ENCODE measurements at regions not wholly inside any gene's neighbourhood (a gene's known extent, or its start where the extent isn't known, plus 50 kb on each side); places are given as distances from the start of the nearest gene placed in this dataset.

DNA sequence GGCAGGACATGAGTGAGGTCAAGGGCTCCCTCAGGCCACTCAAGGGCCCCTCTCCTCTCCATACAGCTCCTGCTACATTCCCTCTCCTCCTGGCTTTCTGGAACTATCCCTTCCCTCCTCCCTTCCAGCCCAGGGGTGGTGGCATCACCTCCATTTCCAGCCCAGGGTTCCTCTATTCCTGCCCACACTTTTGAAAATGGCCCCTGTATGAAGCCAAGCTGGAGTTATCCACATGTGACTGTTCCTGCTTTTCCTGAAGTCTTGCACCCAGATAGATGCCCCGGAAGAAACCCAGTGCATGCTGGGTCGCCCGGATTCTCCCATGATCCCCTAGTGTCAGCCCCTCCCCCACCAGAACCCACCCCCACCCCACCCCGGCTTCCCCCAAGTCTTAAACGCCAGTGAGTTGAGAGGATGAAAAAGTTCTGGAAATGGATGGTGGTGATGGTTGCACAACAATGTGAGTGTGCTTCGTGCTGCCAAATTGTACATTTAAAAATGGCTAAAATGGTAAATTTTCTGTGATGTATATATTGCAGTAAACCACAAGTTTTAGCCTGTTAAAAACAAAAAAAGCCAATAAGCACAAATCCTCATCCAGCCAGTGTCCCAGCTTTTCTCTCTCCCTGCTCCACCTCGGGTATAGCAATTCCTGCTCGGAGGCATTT, 136.9 kb downstream of the SCARB1 start:
- DNase-seq: no peak

DNA sequence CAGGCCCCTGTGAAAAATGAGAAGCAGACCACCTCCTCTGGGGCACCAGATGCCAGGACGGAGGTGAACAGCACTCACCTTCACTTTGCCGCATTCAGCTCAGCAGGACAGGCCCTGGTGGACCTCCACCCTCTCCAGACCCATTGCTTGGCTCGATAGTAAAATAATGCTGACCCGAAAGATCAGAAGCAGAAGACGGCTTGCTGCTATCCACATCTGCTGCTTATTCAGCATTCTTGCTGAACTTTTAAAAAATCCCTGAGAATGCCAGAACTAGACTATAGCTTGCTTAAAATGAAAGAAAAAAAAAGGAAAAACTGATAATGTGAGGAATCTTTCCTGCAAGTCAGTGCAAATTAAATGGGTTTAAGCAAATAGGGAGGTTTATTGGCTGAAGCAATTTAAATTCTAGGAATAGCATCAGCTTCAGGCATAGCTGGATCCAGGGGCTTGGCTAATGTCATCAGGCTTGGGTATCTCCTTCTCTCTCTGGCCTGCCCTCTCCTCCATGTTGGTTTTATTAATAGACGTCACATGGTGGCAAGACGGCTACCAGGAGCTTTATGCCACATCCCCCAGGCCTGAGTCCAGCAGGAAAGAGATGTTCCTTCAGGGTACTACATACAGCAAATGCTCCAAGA, 137.9 kb downstream of the SCARB1 start:
- DNase-seq: no peak

DNA sequence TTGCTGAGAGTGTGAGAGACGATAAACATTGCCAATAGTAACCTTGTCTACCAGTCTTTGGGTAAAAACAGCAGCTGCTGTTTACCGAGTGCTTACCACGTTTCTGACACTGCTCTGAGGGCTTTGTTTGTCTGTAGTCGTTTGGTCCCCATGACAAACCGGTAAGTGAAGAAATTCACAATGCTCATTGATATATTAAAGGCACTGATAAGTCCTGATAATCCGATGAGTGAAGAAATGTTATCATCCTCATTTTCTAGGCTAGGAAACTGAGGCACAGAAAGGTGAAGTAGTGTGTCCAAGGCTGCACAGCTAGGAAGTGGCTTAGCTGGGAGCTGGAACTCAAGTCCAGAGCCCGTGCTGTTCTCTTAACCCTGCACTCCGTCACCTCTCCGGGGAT, 138.6 kb downstream of the SCARB1 start:
- DNase-seq: no peak

DNA sequence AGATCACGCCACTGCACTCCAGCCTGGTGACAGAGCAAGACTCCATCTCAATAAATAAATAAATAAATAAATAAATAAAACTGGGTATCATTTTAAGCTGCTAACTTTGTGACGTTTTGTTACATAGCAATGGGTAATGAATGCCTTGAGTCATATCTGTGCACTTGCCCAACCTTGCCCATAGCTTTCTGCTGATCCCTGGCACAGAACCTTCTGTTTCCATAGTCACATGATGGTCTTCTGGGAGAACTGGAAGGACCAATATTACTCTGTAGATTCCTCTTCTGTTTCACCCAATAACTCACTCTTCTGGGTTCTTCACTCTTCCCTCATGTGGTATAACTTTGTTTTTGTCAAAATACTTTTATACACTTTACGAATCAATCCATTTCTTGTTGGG, 140.8 kb downstream of the SCARB1 start:
- no peak for DNase-seq

DNA sequence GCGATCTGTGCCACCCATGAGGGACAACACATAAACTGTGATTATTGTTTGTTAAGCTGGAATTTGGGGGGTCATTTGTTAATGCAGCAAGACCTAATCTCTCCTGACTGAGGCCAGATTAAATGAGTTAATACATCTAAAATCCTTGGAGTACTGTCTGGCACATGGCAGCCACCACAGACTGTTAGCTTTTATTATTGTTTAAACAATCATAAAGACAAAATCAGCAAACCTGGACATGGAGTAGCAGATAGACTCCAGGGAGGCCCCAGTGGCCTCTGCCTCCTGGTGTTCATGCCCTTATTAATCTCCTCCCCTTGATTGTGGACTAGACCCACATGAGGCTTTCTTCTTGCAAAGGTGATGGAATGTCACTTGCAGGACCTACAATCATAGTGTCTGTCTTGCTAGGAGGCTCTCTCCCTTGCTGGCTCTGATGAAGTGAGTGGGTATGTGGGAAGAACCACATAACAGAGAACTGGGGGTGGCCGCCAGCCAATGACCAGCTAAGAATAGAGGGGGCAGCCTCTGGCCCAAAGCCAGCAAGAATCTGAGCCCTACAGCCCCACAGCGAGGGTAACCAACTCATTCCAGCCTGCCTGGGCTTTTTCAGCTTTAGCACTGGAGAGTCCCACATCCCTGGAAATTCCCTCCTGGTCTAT, 142.0 kb downstream of the SCARB1 start:
- DNase-seq: no peak

DNA sequence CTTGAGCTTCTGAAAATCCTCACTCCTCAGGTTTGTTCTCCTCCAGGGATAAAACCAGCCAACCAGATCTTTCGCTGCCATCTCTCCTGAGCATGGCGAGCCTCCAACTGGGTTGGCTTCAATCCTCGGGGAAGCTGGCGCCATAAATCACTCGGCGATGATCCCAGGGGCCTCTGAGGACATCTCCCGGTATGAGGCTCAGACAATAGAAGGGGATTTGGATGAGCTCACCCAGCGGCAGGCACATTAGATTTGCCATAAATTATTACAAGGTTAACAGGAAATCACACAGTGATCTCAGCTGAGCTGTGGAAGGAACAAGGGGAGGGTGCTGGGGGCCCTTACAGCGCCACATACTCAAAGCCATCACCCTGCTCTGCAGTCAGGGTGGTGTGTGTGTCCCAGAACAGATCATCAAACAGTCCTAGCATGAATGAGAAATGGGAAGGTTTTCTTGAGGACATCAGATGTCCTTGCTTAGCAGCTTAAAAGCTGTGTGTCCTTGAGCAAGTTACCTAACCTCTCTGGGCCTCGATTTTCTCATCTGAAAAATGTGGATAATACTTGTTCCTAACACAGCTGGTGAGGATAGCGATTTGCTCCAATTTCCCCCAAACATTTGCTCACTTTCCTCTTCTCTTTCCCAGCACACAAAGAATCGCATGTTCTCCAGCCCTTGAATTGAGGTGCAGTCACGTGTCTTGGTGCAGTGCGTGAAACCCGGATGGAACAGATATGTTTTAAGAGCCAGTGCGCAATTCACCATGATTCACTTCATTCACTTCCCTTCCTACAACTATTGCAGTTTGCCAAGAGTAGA, 142.8 kb downstream of the SCARB1 start:
- peak; percentile 76 for DNase-seq

GRCh38 chr12:124720004-124720680, 143.5 kb downstream of the SCARB1 start:
- DNase-seq: peak; percentile 68

GRCh38 chr12:124719231-124719630, 144.4 kb downstream of the SCARB1 start:
- DNase-seq: no peak

DNA sequence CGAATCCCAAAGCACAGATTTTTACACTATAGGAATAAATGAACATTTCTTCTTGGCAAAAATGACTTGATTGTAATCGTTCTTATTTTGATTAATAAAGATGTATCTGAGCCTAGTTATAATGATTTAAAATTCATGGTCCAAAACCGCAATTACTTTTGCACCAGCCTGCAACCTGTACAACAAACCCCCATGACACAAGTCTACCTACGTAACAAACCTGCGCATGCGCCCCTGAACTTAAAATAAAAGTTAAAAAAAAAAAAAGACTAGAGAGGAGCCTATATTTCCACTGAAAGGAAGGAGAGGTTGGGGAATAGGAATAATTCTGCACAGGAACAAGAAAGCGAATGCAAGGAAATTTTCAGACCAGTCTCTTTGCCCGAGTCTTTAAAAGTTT, 145.2 kb downstream of the SCARB1 start:
- no peak for DNase-seq

- no peak for DNase-seq
Measured at GRCh38 chr12:124718036-124718435, 145.6 kb downstream of the SCARB1 start.

GRCh38 chr12:124717318-124717717, 146.3 kb downstream of the SCARB1 start:
- DNase-seq: no peak

DNA sequence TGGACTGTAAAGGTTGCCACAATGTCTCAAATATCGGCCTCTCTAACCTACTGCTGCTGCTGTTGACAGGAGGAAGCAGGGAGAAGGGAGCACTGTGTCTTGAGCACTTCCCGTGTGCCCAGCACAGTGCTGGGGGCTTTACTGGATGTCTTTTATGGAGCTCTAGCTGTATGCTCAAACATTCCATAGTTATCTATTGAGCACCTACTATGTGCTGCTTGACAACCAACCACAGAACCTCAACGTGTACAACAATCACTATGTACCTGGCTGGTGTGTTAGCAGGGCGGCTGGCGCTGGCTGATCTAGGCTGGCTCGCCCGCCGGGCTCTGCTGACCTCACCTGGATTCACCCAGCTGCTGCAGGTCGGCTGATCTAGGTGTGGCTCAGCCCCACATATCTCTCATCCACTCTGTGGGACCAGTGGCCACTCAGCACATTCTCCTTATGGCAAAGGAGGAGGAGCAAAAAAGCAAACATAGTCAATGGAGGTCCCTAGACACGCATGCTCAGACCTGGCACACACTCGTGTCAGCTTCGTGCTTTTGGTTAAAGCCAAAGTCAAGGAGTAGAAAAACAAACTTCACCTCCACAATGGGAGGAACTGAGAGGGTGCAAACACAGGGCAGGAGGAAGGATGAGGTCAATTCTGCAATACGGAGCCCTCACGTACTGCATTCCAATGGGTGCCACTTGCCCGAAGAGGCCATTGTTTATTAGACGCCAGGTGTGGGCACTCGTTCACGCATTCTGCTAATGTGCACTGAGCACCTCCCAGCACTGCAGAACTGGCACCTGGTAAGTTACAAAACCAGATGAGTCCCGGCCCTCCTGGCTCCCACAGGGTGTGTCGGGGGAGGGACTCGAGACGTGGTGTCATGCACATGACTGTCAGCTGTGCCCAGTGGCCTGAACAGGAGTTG, 147.2 kb downstream of the SCARB1 start:
- peak; percentile 98 for DNase-seq

DNA sequence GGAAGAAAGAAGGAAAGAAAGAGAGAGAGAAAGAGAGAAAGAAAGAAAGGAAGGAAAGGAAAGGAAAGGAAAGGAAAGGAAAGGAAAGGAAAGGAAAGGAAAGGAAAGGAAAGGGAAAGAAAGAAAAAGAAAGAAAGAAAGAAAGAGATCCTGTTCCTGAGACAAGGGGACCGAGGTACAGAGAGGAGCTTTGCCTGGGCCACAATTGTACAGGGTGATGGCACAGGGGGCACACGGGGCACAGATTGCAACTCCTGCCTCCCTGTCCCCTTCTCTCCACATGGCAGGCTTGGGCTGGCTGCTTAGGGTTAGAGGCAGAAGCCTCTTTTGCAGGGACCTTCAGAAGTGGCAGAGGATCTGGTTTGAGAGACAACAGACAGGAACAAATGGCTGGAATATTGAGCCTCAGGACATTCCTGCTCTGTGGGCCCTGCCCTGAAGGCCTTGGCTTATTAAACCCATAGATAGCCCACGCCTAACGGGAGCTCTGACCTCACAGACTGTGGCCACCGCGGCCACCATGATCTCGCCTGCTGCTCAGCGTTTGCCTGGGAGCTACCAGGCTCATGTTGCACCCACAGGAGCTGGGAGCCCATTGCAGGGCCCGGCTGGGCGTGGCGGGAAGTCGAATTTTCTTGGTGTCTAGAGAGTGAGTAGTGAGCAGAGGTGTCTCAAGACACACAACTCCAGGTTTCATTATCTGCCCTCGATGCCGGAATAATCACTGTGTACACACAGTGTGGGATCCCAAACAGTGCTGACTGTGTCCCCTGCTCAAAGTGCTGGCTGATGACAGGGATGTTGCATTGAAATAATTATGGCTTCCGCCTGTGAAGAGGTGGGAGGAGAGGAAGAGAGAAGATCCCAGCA, 147.9 kb upstream of the NCOR2 start:
- DNase-seq: peak; percentile 45

DNA sequence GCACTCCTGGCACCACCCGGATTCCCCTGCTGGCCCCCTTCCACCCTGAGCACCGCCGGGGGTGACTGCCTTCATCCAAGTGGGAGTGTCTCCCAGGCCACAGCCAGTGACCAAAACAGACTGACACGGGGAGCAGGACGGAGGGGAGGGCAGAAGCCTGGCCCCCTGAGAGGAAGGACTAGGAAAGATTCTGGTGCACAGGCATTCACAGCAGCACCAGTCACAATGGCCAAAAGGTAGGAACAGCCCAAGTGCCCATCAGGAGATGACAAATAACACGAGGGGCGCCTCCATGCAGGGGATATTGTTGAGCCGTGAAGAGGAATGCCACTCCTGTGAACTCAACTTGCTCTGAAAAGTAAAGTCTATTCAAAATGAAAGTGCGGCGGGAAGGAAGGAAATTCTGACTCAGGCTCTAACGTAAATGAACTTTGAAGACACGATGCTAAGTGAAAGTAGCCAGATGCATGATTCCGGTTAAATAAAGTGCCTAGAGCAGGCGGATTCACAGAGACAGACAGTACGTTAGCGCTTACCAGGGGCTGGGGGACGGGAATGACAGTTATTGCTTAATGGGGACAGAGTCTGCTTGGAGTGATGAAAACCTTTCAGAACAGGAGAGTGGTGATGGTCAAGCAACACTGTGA, 146.1 kb upstream of the NCOR2 start:
- DNase-seq: no peak

DNA sequence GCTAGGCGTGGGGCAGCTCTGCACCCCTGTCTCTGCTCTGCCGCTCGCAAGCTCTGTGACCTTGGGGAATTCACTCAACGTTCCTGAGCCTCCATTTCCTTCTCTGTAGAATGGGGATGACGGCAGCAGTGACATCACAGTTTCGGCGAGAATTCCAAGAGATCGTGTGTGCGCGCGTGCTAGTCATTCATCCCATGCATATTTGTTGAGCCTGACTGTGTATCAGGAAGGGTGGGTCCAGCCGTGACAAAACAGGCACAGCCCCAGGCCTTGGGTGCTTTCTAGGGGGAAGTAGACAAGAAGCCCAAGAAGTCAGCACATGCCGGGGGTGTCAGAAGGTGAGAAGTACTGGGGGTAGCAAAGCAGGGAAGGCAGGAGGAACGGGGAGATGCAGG, 145.6 kb upstream of the NCOR2 start:
- no peak for DNase-seq

DNA sequence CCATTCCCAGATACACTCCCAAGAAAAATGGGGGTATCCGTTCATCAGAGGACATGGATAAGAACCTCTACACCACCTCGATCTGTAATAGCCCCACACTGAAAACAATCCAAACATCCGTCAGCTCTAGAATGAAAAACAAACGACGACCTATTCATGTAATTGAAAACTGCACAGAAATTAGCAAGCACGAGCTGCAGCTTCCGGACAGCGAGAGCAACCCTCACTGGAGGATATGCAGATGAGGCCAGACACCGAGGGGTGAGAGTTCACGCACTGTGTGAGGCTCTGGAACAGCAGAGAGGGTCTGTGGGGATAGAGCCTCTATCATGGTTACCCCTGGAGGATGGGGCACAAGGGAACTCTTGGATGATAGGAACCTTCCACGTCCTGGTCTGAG, 143.9 kb upstream of the NCOR2 start:
- no peak for DNase-seq

GRCh38 chr12:124709722-124710687, 142.6 kb upstream of the NCOR2 start:
- DNase-seq: peak; percentile 87

- DNase-seq: no peak
Measured at GRCh38 chr12:124707316-124707715, 139.9 kb upstream of the NCOR2 start.

DNA sequence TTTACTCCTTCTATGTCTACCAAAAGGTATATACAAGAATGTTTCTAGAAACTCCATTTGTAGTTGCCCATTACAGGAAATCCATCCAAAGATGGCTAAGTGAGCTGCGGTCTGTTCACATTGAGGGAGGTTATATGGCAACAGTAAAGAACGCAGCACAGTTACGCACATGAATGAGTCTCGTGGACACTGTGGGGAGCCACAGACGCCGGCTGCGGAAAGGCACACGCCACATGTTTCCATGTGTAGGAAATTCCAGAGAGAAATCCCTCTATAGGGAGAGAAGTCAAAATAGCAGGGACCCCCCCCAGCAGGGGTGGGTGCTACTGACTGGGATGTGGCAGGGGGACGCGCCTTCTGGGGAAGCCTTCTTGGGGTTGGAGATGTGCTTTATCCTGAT, 139.0 kb upstream of the NCOR2 start:
- DNase-seq: no peak
